Omental fat pad (tissue), 3 donors: ENCODE measurements at regions not wholly inside any gene's neighbourhood (a gene's known extent, or its start where the extent isn't known, plus 50 kb on each side); places are given as distances from the start of the nearest gene placed in this dataset.

Source experiments
- ATAC-seq: fragments of 150-250 bp; one replicate; pipeline ENCODE4 v1.9.1; 2016; ENCODE audit warnings: mild to moderate bottlenecking, moderate library complexity; ENCODE audit not compliant: low FRiP score
- DNase-seq: peaks from one replicate; pipeline ENCODE4 v3.0.0-alpha.2; 2019; ENCODE audit warnings: low spot score
- TF ChIP-seq, protein P1 (sequence below), 3 donors: fragments of 450-650 bp; IDR thresholded peaks; one replicate each; pipeline ENCODE4 v1.5.1; 2016 to 2017; ENCODE audit warnings: antibody characterized with exemption in 3 of 3, mild to moderate bottlenecking in 3 of 3, moderate library complexity in 2 of 3

DNA sequence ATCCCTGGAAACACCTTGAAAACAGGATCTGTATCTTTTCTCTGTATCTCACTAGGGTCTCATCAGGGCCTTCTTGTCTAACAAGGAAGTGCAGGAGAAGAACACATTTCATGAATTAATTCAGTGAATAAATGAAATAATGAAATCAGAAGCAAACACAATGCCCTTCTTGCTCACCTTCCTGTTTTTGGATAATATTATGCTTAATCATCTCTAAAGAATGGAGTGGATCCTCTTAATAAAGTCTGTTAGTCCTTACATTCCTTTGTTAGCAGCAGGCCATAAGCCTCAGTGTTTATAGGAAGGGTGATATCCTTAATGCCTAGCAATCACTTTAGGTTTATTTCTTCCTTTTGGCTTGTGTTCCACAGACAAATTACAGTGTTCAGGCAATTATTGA is 837.1 kb upstream of the SEMA6A start:
- no peak for DNase-seq
- TF ChIP-seq, protein P1, sequence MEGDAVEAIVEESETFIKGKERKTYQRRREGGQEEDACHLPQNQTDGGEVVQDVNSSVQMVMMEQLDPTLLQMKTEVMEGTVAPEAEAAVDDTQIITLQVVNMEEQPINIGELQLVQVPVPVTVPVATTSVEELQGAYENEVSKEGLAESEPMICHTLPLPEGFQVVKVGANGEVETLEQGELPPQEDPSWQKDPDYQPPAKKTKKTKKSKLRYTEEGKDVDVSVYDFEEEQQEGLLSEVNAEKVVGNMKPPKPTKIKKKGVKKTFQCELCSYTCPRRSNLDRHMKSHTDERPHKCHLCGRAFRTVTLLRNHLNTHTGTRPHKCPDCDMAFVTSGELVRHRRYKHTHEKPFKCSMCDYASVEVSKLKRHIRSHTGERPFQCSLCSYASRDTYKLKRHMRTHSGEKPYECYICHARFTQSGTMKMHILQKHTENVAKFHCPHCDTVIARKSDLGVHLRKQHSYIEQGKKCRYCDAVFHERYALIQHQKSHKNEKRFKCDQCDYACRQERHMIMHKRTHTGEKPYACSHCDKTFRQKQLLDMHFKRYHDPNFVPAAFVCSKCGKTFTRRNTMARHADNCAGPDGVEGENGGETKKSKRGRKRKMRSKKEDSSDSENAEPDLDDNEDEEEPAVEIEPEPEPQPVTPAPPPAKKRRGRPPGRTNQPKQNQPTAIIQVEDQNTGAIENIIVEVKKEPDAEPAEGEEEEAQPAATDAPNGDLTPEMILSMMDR (IDR thresholded peaks at IDR 0.05) = no peak
- ATAC-seq = no peak

DNA sequence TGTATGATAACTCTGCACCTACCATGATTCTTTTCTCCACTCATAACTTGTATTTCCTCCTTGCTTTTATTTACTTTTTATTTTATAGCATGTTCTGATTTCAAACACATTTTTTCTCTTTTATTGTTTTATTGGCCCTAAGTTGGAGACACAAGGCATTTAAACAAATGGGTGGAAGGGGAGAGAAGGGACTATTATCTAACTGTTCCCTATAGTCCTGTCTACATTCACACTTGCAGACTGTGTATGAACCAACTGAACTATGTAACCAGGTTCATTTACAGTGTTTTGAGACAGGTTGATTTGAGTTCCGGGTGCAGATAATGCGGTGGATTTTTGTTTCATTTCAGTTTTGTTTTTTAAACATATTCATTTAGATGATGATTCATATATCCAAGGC is 830.6 kb upstream of the SEMA6A start:
- DNase-seq = no peak
- TF ChIP-seq, protein P1 (IDR thresholded peaks at IDR 0.05) = no peak
- no peak for ATAC-seq

DNA sequence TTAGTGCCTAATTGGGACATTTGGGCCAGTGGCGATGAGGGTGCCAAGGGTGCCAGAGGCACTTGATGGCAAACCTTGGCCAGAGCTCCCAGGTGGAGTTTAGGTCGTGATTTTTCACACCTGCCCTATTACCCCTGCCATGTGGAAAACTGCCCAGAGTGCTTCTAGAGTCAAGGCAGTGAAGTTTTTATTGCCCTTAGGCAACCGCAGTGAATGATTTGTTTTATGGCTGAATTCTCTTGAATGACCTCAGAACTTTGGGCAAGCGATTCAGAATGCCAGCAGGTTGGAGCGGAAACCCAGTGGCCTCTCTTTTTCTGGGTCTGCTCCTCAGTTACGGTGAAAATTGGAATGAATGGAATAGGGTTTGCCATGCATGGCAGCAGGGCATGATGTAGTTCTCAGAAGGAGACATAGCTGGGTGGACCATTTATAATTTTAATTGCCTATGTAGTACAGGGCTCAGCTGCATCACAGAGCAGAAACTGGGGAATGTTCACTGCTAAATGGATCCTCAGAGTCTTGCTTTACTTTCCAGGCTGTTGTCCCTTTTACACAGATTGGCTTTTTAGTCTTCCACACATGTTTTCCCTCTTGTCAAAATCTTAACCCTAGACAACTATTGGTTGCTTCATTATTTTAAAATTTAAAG is 820.0 kb upstream of the SEMA6A start:
- TF ChIP-seq, protein P1 (IDR thresholded peaks at IDR 0.05) = no peak
- DNase-seq = no peak
- no peak for ATAC-seq

DNA sequence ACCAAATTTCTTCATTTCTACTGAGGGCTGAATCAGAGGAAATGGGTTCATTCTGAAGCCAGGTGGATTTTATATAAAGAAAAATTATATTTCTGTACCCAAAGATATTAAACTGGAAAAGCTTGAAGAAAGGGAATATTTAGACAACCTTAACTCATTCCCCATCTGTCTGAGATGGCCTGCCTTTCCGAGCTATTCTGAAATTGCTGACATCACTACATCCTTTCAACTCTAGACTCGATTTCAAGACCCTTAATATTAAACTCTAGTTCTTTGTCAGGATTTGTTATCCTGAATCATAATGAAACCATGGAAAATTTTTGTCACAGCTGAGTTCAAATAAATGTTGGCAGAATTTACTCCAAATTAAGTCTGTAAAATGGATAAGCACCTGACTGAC is 818.5 kb upstream of the SEMA6A start:
- DNase-seq = no peak
- TF ChIP-seq, protein P1 (IDR thresholded peaks at IDR 0.05) = no peak
- ATAC-seq = no peak

DNA sequence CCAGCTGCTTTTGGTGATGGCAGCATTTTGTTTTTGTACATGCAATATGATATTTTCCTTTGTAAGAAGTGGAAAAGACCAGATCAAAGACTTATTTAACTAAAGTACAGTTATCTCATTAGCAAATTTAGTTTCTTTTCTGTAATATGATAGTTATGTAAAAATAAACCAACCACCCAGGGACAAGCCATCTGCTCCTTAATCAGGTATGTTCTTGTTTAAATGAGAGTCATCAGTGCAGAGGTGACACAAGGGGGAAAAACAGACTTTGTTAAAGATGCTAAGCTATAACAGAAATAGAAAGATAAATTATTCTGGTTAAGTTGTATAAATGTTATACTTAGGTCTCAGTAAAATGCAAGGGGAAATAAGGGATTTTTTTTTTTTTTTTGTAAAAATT is 805.7 kb upstream of the SEMA6A start:
- ATAC-seq (no peak), DNase-seq (no peak)
- TF ChIP-seq, protein P1 (IDR thresholded peaks at IDR 0.05) = no peak

DNA sequence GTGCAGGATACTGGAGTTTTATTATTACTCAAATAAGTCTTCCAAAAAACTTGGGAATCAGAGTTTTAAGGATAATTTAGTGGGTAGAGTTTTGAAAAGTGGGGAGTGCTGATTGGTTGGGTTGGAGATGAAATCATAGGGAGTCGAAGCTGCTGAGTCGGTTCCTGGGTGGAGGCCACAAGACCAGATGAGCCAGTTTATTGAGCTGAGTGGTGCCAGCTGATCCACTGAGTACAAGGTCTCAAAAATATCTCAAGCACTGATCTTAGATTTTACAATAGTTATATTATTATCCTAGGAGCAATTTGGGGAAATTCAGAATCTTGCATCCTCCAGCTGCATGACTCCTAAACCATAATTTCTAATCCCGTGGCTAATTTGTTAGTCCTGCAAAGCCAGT is 804.9 kb upstream of the SEMA6A start:
- DNase-seq (no peak), ATAC-seq (no peak)
- TF ChIP-seq, protein P1 (IDR thresholded peaks at IDR 0.05) = no peak

DNA sequence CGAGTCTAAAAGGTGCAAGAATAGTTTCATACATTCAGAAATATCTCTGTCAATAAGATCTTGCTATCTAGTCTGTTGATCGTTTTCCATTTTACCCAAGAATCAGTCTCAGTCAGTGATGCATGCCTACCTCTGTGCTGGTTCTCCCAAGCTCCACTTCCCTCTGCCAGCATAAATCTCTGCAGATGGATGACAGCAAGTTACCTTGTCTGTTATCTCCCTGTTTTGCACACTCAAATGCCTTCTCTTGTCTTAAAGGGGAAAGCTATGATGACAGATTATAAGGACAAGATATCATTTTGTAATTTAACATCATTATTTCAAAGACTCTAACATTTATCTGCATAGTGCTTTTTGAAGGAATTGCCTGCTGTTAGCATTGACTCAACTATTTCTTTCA is 802.1 kb upstream of the SEMA6A start:
- TF ChIP-seq, protein P1 (IDR thresholded peaks at IDR 0.05) = no peak
- no peak for DNase-seq
- ATAC-seq = no peak
